Subcutaneous abdominal adipose tissue (tissue), 5 donors: ENCODE measurements at regions not wholly inside any gene's neighbourhood (a gene's known extent, or its start where the extent isn't known, plus 50 kb on each side); places are given as distances from the start of the nearest gene placed in this dataset.
"Not testable (repeated sequence)": the region's sequence is repeated elsewhere in the genome, so short reads cannot be mapped to it uniquely, and the experiment has no call there.

Experiments
- H3K27ac ChIP-seq: one replicate; pipeline ENCODE4 v1.7.0; 2013; ENCODE audit warnings: low read depth, mild to moderate bottlenecking, inconsistent platforms, low read length, moderate library complexity
- H3K27me3 ChIP-seq, 5 donors: one replicate each; pipeline ENCODE4 v1.7.0; 2013; ENCODE audit warnings: low read length in 5 of 5, inconsistent platforms in 1 of 5; ENCODE audit not compliant: control insufficient read depth in 5 of 5, insufficient read depth in 4 of 5
- H3K36me3 ChIP-seq, 5 donors: one replicate each; pipeline ENCODE4 v1.7.0; 2013; ENCODE audit warnings: low read length in 5 of 5; ENCODE audit not compliant: control insufficient read depth in 5 of 5, insufficient read depth in 5 of 5
- H3K4me1 ChIP-seq, 5 donors: one replicate each; pipeline ENCODE4 v1.7.0; 2013; ENCODE audit warnings: low read length in 5 of 5, mild to moderate bottlenecking in 3 of 5, moderate library complexity in 1 of 5; ENCODE audit not compliant: control insufficient read depth in 5 of 5, insufficient read depth in 5 of 5
- H3K4me3 ChIP-seq, 5 donors: one replicate each; pipeline ENCODE4 v1.7.0; 2013; ENCODE audit warnings: low read length in 5 of 5, low read depth in 1 of 5
- H3K9ac ChIP-seq, 5 donors: one replicate each; pipeline ENCODE4 v1.7.0; 2013; ENCODE audit warnings: low read length in 5 of 5, mild to moderate bottlenecking in 4 of 5, moderate library complexity in 3 of 5
- H3K9me3 ChIP-seq, 5 donors: one replicate each; pipeline ENCODE4 v1.7.0; 2013; ENCODE audit warnings: low read length in 5 of 5; ENCODE audit not compliant: control insufficient read depth in 5 of 5
- donor health status: healthy.
- donor health status: healthy.
- donor health status: healthy.
- donor health status: healthy.
- donor health status: healthy.

GRCh38 chr2:194700726-194701125 is 956.3 kb upstream of the SLC39A10 start:
- no peaks in the 10 kb centered on the region for H3K4me1 ChIP-seq
- H3K9me3 ChIP-seq: peaks cover 0 to 2% (median 0%) of the 10 kb centered on the region in 5 donors
- no peak overlapping the region for H3K9ac ChIP-seq
- H3K27me3 ChIP-seq: no peaks in the 10 kb centered on the region
- H3K4me3 ChIP-seq: no peak overlapping the region
- H3K36me3 ChIP-seq: no peaks in the 10 kb centered on the region
- no peak overlapping the region for H3K27ac ChIP-seq

- Histone ChIP-seq H3K4me1 (no peaks in the 10 kb centered on the region), H3K4me3 (no peak overlapping the region), H3K9me3 (peaks cover 0 to 2% (median 0%) of the 10 kb centered on the region in 5 donors), H3K27ac (no peak overlapping the region), H3K27me3 (no peaks in the 10 kb centered on the region), H3K9ac (no peak overlapping the region), H3K36me3 (no peaks in the 10 kb centered on the region)
Observed at GRCh38 chr2:194700116-194700515, 956.9 kb upstream of the SLC39A10 start.

- H3K9me3 ChIP-seq: peaks cover 0 to 2% (median 0%) of the 10 kb centered on the region in 5 donors
- no peaks in the 10 kb centered on the region for H3K36me3 ChIP-seq
- H3K27me3 ChIP-seq: no peaks in the 10 kb centered on the region
- no peak overlapping the region for H3K9ac ChIP-seq
- H3K4me3 ChIP-seq: no peak overlapping the region
- H3K4me1 ChIP-seq: no peaks in the 10 kb centered on the region
- H3K27ac ChIP-seq: no peak overlapping the region
Observed at GRCh38 chr2:194698012-194698411, 959.0 kb upstream of the SLC39A10 start.

GRCh38 chr2:194697439-194697838 is 959.6 kb upstream of the SLC39A10 start:
- H3K36me3 ChIP-seq: no peaks in the 10 kb centered on the region
- no peak overlapping the region for H3K4me3 ChIP-seq
- H3K27ac ChIP-seq: no peak overlapping the region
- H3K9me3 ChIP-seq: peaks cover 0 to 2% (median 0%) of the 10 kb centered on the region in 5 donors
- H3K27me3 ChIP-seq: no peaks in the 10 kb centered on the region
- no peak overlapping the region for H3K9ac ChIP-seq
- no peaks in the 10 kb centered on the region for H3K4me1 ChIP-seq

GRCh38 chr2:194696690-194697089 is 960.3 kb upstream of the SLC39A10 start:
- Histone ChIP-seq H3K9ac (no peak overlapping the region), H3K27ac (no peak overlapping the region), H3K27me3 (no peaks in the 10 kb centered on the region), H3K36me3 (no peaks in the 10 kb centered on the region), H3K4me3 (no peak overlapping the region), H3K4me1 (no peaks in the 10 kb centered on the region), H3K9me3 (peaks cover 0 to 2% (median 0%) of the 10 kb centered on the region in 5 donors)

GRCh38 chr2:194686569-194686968 is 970.5 kb upstream of the SLC39A10 start:
- no peaks in the 10 kb centered on the region for H3K9me3 ChIP-seq
- no peaks in the 10 kb centered on the region for H3K4me1 ChIP-seq
- no peaks in the 10 kb centered on the region for H3K27me3 ChIP-seq
- no peak overlapping the region for H3K9ac ChIP-seq
- H3K27ac ChIP-seq: no peak overlapping the region
- H3K36me3 ChIP-seq: no peaks in the 10 kb centered on the region
- no peak overlapping the region for H3K4me3 ChIP-seq

GRCh38 chr2:194674043-194674442 is 983.0 kb upstream of the SLC39A10 start:
- Histone ChIP-seq H3K4me3 (no peak overlapping the region), H3K4me1 (no peaks in the 10 kb centered on the region), H3K9me3 (no peaks in the 10 kb centered on the region), H3K36me3 (no peaks in the 10 kb centered on the region), H3K27me3 (no peaks in the 10 kb centered on the region), H3K27ac (no peak overlapping the region), H3K9ac (no peak overlapping the region)

GRCh38 chr2:194672994-194673393 is 984.0 kb upstream of the SLC39A10 start:
- Histone ChIP-seq H3K4me3 (no peak overlapping the region), H3K4me1 (no peaks in the 10 kb centered on the region), H3K36me3 (no peaks in the 10 kb centered on the region), H3K9me3 (no peaks in the 10 kb centered on the region), H3K27me3 (no peaks in the 10 kb centered on the region), H3K27ac (no peak overlapping the region), H3K9ac (no peak overlapping the region)

GRCh38 chr2:194661431-194661830 is 995.6 kb upstream of the SLC39A10 start:
- Histone ChIP-seq H3K9me3 (no peaks in the 10 kb centered on the region), H3K4me1 (no peaks in the 10 kb centered on the region)

GRCh38 chr2:194639057-194639456 is 1018.0 kb upstream of the SLC39A10 start:
- not testable (repeated sequence) for H3K36me3 ChIP-seq, H3K9ac ChIP-seq, H3K4me1 ChIP-seq

More at GRCh38 chr2:194661431-194661830, 995.6 kb upstream of the SLC39A10 start:
- no peak overlapping the region for H3K9ac ChIP-seq
- no peaks in the 10 kb centered on the region for H3K27me3 ChIP-seq
- H3K4me3 ChIP-seq: no peak overlapping the region
- no peaks in the 10 kb centered on the region for H3K36me3 ChIP-seq
- H3K27ac ChIP-seq: no peak overlapping the region

GRCh38 chr2:194621945-194622344 is 1035.1 kb upstream of the SLC39A10 start:
- Histone ChIP-seq H3K4me3 (no peak overlapping the region), H3K9ac (no peak overlapping the region), H3K36me3 (no peaks in the 10 kb centered on the region), H3K27me3 (no peaks in the 10 kb centered on the region), H3K9me3 (peaks cover 0 to 4% (median 0%) of the 10 kb centered on the region in 5 donors), H3K27ac (no peak overlapping the region), H3K4me1 (no peaks in the 10 kb centered on the region)

More at GRCh38 chr2:194639057-194639456, 1018.0 kb upstream of the SLC39A10 start:
- H3K4me3 ChIP-seq, H3K9me3 ChIP-seq, H3K27ac ChIP-seq, H3K27me3 ChIP-seq: not testable (repeated sequence)
